NOMO-1 treated with dmso at 0.1 percent for 144 hours (cell line): ENCODE measurements at regions not wholly inside any gene's neighbourhood (a gene's known extent, or its start where the extent isn't known, plus 50 kb on each side); places are given as distances from the start of the nearest gene placed in this dataset.
"Not testable (repeated sequence)": the region's sequence is repeated elsewhere in the genome, so short reads cannot be mapped to it uniquely, and the experiment has no call there.

Experiments
- DNase-seq: peaks from one replicate; lab custom pipeline; 2025; ENCODE audit not compliant: unreplicated experiment; lab: John Stamatoyannopoulos, UW

- no peak for DNase-seq
Measured at GRCh38 chr3:115204475-115204874, 57.4 kb upstream of the ZBTB20 start.

DNA sequence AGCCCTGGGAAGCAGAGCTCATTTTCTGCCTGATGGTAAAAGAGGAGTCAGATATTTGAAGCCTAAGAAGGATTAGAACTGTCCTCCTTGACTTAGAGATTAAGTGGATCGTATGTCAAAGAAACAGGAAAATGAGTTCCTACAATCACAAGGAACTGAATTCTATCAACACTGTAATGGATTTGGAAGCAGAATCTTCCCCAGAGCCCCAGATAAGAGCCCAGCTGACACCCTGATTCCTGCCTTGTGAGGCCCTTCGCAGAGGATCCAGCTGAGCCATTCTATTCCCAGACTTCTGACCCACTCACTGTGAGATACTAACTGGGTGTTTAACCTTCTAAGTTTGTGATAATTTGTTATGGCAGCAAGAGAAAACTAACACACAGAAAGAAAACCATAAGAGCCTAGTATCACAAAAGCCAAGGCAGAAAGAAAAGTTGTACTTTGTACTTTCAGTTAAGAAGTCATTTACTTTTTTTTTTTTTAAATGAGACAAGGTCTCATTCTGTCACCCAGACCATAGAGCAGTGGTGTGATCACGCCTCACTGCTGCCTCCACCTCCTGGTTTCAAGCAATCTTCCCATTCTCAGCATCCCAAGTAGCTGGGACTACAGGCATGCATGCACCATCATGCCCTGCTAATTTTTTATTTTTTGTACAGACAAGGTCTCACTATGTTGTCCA, 61.1 kb upstream of the ZBTB20 start:
- DNase-seq: no peak

DNA sequence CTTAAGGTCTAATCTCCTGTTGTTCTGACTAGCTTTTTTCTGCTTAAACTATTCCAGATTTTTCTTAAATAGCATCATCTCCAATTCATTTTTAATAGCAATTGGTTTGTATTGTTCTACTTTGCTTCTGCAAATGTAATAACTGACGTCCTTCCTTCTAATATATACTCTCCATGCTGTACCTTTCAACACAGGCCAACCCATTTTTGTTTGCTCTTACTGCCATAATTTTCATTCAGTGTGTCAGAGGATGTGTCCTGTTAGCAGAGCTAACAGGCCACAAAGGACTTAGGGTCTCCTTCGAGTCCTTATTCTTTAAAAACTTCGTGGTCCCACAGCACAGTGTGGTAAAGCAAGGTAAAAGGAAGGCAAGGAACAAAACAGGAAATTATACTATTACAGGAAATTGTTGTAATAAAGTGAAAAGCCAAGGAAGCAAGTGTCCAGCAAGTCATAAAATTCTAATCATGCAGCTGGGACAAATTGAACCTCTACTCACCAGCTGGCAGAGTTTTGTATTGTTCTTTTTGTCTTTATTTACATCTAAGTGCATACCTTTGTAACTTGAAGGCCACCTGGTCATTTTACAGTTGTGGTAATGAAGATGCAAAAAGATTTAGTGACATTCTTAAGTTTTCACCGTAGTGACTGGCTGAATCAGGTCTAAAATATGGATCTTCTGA, 64.9 kb upstream of the ZBTB20 start:
- no peak for DNase-seq

DNA sequence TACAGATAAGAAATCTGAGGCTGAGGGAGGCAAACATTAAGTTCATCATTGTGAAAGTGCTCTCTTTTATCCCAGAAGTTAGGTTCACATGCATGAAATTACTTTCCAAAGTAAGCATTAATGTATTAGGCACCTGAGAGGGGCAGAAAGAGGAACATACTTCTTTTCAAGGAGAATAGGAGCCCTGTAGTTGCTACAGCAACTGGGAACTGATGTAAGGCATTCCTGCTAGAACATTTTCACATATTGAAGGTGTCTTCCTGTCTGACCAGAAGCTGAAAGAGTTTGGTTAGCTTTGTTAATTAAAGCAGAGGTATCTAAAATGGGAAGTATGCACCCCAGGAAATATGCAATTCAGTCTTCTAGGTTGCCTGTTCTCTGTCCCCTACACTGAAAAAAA, 65.5 kb upstream of the ZBTB20 start:
- no peak for DNase-seq

- not testable (repeated sequence) for DNase-seq
Measured at GRCh38 chr3:115213052-115213451, 66.0 kb upstream of the ZBTB20 start.

DNA sequence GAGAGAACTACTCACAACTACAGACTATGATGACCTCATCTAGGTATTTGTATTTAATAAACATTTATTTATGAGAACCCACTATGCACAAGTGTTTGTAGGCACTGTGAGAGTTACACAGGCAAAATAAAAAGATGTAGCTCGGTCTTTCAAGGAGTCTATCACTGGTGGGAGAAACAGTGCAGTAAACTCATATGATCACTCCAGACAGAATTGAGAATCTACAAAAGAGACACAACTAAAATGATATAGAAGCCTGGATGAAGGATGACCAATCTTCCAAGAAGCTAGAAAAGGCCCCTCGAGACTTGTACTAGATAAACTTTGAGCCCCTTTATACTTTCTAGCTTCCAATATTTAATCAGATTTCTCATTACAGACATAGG, 70.2 kb upstream of the ZBTB20 start:
- DNase-seq: no peak

- DNase-seq: no peak
Measured at GRCh38 chr3:115217678-115218451, 70.8 kb upstream of the ZBTB20 start.

GRCh38 chr3:115218859-115219258, 71.8 kb upstream of the ZBTB20 start:
- DNase-seq: no peak

DNA sequence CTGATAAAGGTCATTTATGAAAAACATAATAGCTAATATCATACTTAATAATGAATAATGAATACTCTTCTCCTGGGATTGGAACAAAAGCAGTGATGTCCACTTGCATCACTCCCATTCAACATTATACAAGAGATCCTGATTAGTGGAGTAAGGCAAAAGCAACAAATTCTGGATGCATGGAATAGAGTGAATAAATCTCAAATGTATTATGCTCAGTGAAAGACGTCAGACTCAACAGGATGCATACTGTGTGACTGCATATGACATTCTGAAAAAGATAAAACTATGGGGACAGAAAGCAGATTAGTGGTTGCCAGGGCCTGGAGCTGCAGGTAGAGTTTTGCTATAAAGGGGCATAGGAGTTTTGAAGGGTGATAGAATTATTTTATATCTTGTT, 77.6 kb upstream of the ZBTB20 start:
- no peak for DNase-seq

GRCh38 chr3:115226844-115227445, 79.9 kb upstream of the ZBTB20 start:
- DNase-seq: no peak

DNA sequence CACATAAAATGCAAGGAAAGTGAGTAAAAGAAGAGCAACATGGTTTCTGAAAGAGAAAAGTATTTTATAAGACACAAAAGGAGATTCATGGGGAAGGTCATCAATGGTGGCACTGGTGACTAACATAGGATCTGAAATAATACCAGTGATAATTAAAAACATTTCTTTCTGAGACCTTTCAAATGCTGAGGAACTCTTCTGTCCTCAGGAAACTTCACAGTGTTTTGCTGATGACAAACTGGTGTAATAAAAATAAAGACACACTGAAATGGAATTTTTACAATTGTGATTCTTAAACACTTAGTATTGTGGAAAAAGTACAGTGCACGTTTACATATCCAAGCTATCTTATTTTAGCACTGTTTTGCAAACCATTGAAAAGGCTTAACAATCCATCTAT, 80.4 kb upstream of the ZBTB20 start:
- DNase-seq: no peak

DNA sequence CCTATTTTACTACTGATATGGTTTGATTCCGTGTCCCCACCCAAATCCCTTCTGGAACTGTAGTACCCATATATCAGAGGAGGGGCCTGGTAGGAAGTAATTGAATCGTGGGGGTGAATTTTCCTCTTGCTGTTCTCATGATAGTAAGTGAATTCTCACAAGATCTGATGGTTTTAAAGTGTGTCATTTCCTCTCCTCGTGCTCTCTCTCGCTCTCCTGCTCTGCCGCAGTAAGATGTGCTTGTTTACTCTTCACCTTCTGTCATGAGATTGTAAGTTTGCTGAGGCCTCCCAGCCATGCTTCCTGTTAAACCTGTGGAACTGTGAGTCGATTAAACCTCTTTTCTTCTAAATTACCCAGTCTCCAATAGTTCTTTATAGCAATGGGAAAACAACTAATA, 81.2 kb upstream of the ZBTB20 start:
- no peak for DNase-seq

DNA sequence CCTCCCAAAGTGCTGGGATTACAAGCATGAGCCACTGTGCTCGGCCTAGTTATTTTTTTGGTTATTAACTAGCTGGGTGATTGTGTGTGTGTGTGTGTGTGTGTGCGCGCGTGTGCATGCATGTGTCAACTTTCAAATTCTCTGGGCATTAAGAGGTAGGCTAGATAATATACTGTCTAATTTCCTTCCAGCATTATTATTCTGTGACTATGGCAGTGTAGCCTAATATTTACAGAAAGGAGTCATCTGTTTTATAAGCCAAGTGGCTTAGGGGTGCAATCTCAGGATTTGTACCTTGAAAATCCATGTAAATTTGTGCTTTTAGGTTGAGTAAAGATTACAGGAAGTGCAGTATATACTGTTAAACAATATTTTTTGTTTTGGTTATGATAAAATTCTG, 85.1 kb upstream of the ZBTB20 start:
- no peak for DNase-seq

GRCh38 chr3:115233021-115233420, 85.9 kb upstream of the ZBTB20 start:
- DNase-seq: no peak

DNA sequence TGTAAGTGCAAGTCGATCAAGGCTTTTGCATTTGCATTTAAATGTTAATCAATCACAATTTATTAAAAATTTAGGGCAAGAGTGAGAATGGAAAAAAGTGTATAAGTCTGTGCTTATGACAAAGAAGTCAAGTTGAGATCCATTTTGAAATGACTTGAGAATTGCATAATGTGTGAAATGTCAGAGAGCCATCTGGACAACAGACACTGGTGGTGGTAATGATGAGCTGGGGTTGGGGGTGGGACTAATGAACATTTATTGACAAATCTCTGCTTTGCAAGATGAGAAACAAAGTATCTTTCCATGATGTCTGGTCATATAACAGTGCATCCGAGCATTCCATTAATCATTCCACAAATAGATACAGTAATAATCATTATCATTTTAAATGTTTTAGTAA, 89.4 kb upstream of the ZBTB20 start:
- no peak for DNase-seq

- no peak for DNase-seq
Measured at GRCh38 chr3:115239717-115240116, 92.6 kb upstream of the ZBTB20 start.

GRCh38 chr3:115244350-115244749, 97.3 kb upstream of the ZBTB20 start:
- no peak for DNase-seq

GRCh38 chr3:115245438-115245837, 98.3 kb upstream of the ZBTB20 start:
- no peak for DNase-seq

GRCh38 chr3:115245899-115246298, 98.8 kb upstream of the ZBTB20 start:
- no peak for DNase-seq

- no peak for DNase-seq
Measured at GRCh38 chr3:115246461-115247020, 99.5 kb upstream of the ZBTB20 start.

DNA sequence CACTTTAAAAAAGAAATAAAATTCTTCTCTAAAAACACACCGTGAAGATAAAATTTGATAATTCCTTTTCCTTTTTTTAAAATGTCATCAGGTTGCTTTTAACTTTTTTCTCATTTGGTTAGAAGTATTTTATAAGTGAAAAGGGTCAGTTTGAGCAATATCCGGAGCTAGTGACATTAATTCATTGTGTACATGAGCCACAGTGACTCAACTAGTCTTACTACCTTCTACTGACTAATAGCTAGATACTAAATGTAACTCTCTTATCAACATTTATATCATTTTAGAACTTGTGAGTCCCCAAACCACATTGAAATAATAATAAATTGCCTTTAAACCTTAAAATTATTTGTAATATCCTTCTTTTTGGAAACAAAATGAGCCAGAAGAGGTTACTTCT, 101.2 kb upstream of the ZBTB20 start:
- no peak for DNase-seq
